ENCODE measurements at regions not wholly inside any gene's neighbourhood (a gene's known extent, or its start where the extent isn't known, plus 50 kb on each side); places are given as distances from the start of the nearest gene placed in this dataset.

DNA sequence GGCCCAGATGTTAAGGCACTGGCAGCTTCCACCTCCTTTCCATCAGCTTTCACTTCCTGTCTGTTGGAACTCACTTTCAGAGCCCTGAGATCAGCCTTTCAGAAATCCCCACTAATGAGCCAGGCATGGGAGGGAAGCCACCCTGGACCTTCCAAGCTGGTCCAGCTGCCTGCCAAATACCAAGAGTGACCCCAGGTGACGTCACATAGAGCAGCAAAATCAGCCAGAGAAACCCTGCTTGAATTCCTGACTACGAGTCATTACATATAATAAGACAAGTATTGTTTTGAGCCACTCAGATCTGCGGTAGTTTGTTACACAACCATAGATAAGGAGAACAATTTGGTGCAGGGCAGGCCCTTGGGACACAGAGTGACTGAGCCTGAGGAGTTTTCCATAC is 556.0 kb upstream of the JAG1 start:
- intact Hi-C loops (cut with micrococcal nuclease; ENCODE audit: unreplicated experiment), result no loop called here
- Histone ChIP-seq H3K27me3 (ENCODE audit: control insufficient read depth, insufficient read depth, low read length) (no peaks in the 10 kb centered on the region), H3K9me3 (ENCODE audit: control insufficient read depth, insufficient read depth, low read depth, low read length) (no peaks in the 10 kb centered on the region), H3K4me3 (ENCODE audit: low read depth in 2 of 2, low read length in 2 of 2) (no peak overlapping the region), H3K4me1 (ENCODE audit: control insufficient read depth, insufficient read depth, low read length) (peaks cover 7% of the 10 kb centered on the region), H3K27ac (ENCODE audit: low read length) (peak overlapping the region; percentile 18; the same call in 1 of the 2 replicates), H3K36me3 (ENCODE audit: control insufficient read depth, insufficient read depth, low read length) (no peaks in the 10 kb centered on the region)
- in situ Hi-C loops (cut with HindIII; ENCODE audit: low pct_unique_long_range_greater_than_20kb, low sequenced_read_pairs), result no loop called here
- TF ChIP-seq CTCF (IDR thresholded peaks at IDR 0.05), result no peak
- TF ChIP-seq POLR2AphosphoS5 (IDR thresholded peaks at IDR 0.05; ENCODE audit: low read depth, low read length), result no peak
- TF ChIP-seq TCF7L2 (IDR thresholded peaks at IDR 0.05; ENCODE audit: low read depth, low read length), result no peak
- TF ChIP-seq SIN3A (IDR thresholded peaks at IDR 0.05; ENCODE audit: borderline replicate concordance, insufficient read depth, low read depth, low read length), result no peak
- no peak for TF ChIP-seq REST (IDR thresholded peaks at IDR 0.05; ENCODE audit: insufficient read depth in 1 of 2, low read depth in 2 of 2, low read length in 1 of 2)
- BruUV-seq (replicated peaks), result no TSS peak
- ChIA-PET CTCF (no interaction called here), POLR2A (no interaction called here)
- ATAC-seq, result peak; percentile 87
- DNase-seq (ENCODE audit: low read depth, low spot score), result peak; percentile 24

DNA sequence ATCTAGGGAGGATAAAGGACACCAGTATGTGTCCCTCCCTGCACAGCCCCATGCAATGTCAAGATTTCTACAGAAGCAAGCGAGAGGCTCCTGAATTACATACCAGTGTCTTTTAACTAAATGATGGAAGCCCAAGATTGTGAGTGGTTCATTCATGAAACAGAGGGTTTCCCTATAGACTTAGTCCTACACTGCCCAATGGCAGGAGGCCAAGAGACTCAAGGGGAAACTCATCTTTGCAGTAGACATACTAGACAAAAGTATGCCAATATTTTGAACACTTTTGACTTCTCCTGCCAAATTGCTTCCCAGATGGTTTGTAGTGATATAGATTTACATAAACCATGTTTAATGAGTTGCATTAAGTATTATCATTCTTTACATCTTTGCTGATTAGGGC is 557.2 kb upstream of the JAG1 start:
- Histone ChIP-seq H3K27ac (ENCODE audit: low read length) (no peak overlapping the region), H3K4me3 (ENCODE audit: low read depth in 2 of 2, low read length in 2 of 2) (no peak overlapping the region), H3K9me3 (ENCODE audit: control insufficient read depth, insufficient read depth, low read depth, low read length) (no peaks in the 10 kb centered on the region), H3K4me1 (ENCODE audit: control insufficient read depth, insufficient read depth, low read length) (peaks cover 7% of the 10 kb centered on the region), H3K36me3 (ENCODE audit: control insufficient read depth, insufficient read depth, low read length) (no peaks in the 10 kb centered on the region), H3K27me3 (ENCODE audit: control insufficient read depth, insufficient read depth, low read length) (no peaks in the 10 kb centered on the region)
- DNase-seq (ENCODE audit: low read depth, low spot score) (no peak), ATAC-seq (no peak)
- POLR2A ChIA-PET, result no interaction called here
- intact Hi-C loops (cut with micrococcal nuclease; ENCODE audit: unreplicated experiment), result no loop called here
- BruUV-seq (replicated peaks), result no TSS peak
- CTCF ChIA-PET, result no interaction called here
- in situ Hi-C loops (cut with HindIII; ENCODE audit: low pct_unique_long_range_greater_than_20kb, low sequenced_read_pairs), result no loop called here
- TF ChIP-seq SIN3A (IDR thresholded peaks at IDR 0.05; ENCODE audit: borderline replicate concordance, insufficient read depth, low read depth, low read length) (no peak), TCF7L2 (IDR thresholded peaks at IDR 0.05; ENCODE audit: low read depth, low read length) (no peak), POLR2AphosphoS5 (IDR thresholded peaks at IDR 0.05; ENCODE audit: low read depth, low read length) (no peak), CTCF (IDR thresholded peaks at IDR 0.05) (no peak), REST (IDR thresholded peaks at IDR 0.05; ENCODE audit: insufficient read depth in 1 of 2, low read depth in 2 of 2, low read length in 1 of 2) (no peak)

Data from Panc1 (cell line).